ENCODE measurements at regions not wholly inside any gene's neighbourhood (a gene's known extent, or its start where the extent isn't known, plus 50 kb on each side); places are given as distances from the start of the nearest gene placed in this dataset.

- Mint-ChIP-seq H3K27me3 (no peaks in the 10 kb centered on the region), H3K4me1 (no peaks in the 10 kb centered on the region)
Observed at GRCh38 chr5:162391833-162392232, 324.3 kb downstream of the GABRG2 start.

GRCh38 chr5:162392336-162392735 is 324.8 kb downstream of the GABRG2 start:
- H3K27me3 Mint-ChIP-seq: no peaks in the 10 kb centered on the region
- H3K9me3 Mint-ChIP-seq: peaks cover 0 to 13% (median 12%) of the 10 kb centered on the region in 3 donors
- peaks cover 1% of the 10 kb centered on the region for H3K36me3 Mint-ChIP-seq
- H3K4me3 Mint-ChIP-seq: no peak overlapping the region
- H3K27ac Mint-ChIP-seq: no peak overlapping the region
- H3K4me1 Mint-ChIP-seq: no peaks in the 10 kb centered on the region

More at GRCh38 chr5:162391833-162392232, 324.3 kb downstream of the GABRG2 start:
- Mint-ChIP-seq H3K36me3 (peaks cover 1% of the 10 kb centered on the region), H3K9me3 (peaks cover 2 to 15% (median 12%) of the 10 kb centered on the region in 3 donors), H3K4me3 (no peak overlapping the region), H3K27ac (no peak overlapping the region)

- Mint-ChIP-seq H3K4me3 (no peak overlapping the region), H3K9me3 (peaks cover under 1 to 18% (median 13%) of the 10 kb centered on the region in 3 donors), H3K27me3 (no peaks in the 10 kb centered on the region), H3K27ac (no peak overlapping the region), H3K4me1 (no peaks in the 10 kb centered on the region), H3K36me3 (peaks cover 1% of the 10 kb centered on the region)
Observed at GRCh38 chr5:162393534-162393933, 326.0 kb downstream of the GABRG2 start.

GRCh38 chr5:162407614-162408013 is 340.0 kb downstream of the GABRG2 start:
- H3K27me3 Mint-ChIP-seq: no peaks in the 10 kb centered on the region
- H3K36me3 Mint-ChIP-seq: no peaks in the 10 kb centered on the region
- H3K4me3 Mint-ChIP-seq: no peak overlapping the region
- H3K4me1 Mint-ChIP-seq: no peaks in the 10 kb centered on the region
- no peak overlapping the region for H3K27ac Mint-ChIP-seq
- peaks cover 3 to 7% (median 5%) of the 10 kb centered on the region in 3 donors for H3K9me3 Mint-ChIP-seq

- Mint-ChIP-seq H3K36me3 (no peaks in the 10 kb centered on the region), H3K9me3 (peaks cover 3 to 10% (median 5%) of the 10 kb centered on the region in 3 donors), H3K27me3 (no peaks in the 10 kb centered on the region), H3K27ac (no peak overlapping the region), H3K4me1 (no peaks in the 10 kb centered on the region), H3K4me3 (no peak overlapping the region)
Observed at GRCh38 chr5:162410365-162410764, 342.8 kb downstream of the GABRG2 start.

GRCh38 chr5:162429142-162429541 is 361.6 kb downstream of the GABRG2 start:
- Mint-ChIP-seq H3K4me3 (no peak overlapping the region), H3K27me3 (no peaks in the 10 kb centered on the region), H3K9me3 (peaks cover 0 to 3% (median 0%) of the 10 kb centered on the region in 3 donors), H3K27ac (no peak overlapping the region), H3K4me1 (no peaks in the 10 kb centered on the region), H3K36me3 (no peaks in the 10 kb centered on the region)

- H3K9me3 Mint-ChIP-seq: peaks cover 0 to 7% (median 0%) of the 10 kb centered on the region in 3 donors
- H3K4me3 Mint-ChIP-seq: no peak overlapping the region
- H3K27ac Mint-ChIP-seq: no peak overlapping the region
- H3K36me3 Mint-ChIP-seq: no peaks in the 10 kb centered on the region
- H3K27me3 Mint-ChIP-seq: no peaks in the 10 kb centered on the region
- H3K4me1 Mint-ChIP-seq: no peaks in the 10 kb centered on the region
Observed at GRCh38 chr5:162434281-162434680, 366.7 kb downstream of the GABRG2 start.

GRCh38 chr5:162436055-162436454 is 368.5 kb downstream of the GABRG2 start:
- no peaks in the 10 kb centered on the region for H3K27me3 Mint-ChIP-seq
- no peaks in the 10 kb centered on the region for H3K36me3 Mint-ChIP-seq
- no peak overlapping the region for H3K27ac Mint-ChIP-seq
- peaks cover 0 to 11% (median 2%) of the 10 kb centered on the region in 3 donors for H3K9me3 Mint-ChIP-seq
- H3K4me3 Mint-ChIP-seq: no peak overlapping the region
- H3K4me1 Mint-ChIP-seq: no peaks in the 10 kb centered on the region

GRCh38 chr5:162444129-162444762 is 376.7 kb downstream of the GABRG2 start:
- Mint-ChIP-seq H3K4me1 (no peaks in the 10 kb centered on the region), H3K27me3 (no peaks in the 10 kb centered on the region)

GRCh38 chr5:162456086-162456485 is 388.5 kb downstream of the GABRG2 start:
- H3K27me3 Mint-ChIP-seq: no peaks in the 10 kb centered on the region
- H3K4me3 Mint-ChIP-seq: no peak overlapping the region
- peaks cover 8 to 30% (median 9%) of the 10 kb centered on the region in 3 donors for H3K9me3 Mint-ChIP-seq
- H3K36me3 Mint-ChIP-seq: peaks cover 1% of the 10 kb centered on the region
- H3K4me1 Mint-ChIP-seq: no peaks in the 10 kb centered on the region
- no peak overlapping the region for H3K27ac Mint-ChIP-seq

More at GRCh38 chr5:162444129-162444762, 376.7 kb downstream of the GABRG2 start:
- Mint-ChIP-seq H3K9me3 (peaks cover 2 to 4% (median 3%) of the 10 kb centered on the region in 3 donors), H3K36me3 (no peaks in the 10 kb centered on the region), H3K4me3 (no peak overlapping the region), H3K27ac (no peak overlapping the region)

GRCh38 chr5:162466011-162466410 is 398.4 kb downstream of the GABRG2 start:
- H3K9me3 Mint-ChIP-seq: peaks cover 0 to 4% (median 4%) of the 10 kb centered on the region in 3 donors
- no peak overlapping the region for H3K4me3 Mint-ChIP-seq
- H3K36me3 Mint-ChIP-seq: no peaks in the 10 kb centered on the region
- no peak overlapping the region for H3K27ac Mint-ChIP-seq
- H3K4me1 Mint-ChIP-seq: no peaks in the 10 kb centered on the region
- no peaks in the 10 kb centered on the region for H3K27me3 Mint-ChIP-seq

- no peaks in the 10 kb centered on the region for H3K36me3 Mint-ChIP-seq
- no peak overlapping the region for H3K27ac Mint-ChIP-seq
- no peak overlapping the region for H3K4me3 Mint-ChIP-seq
- no peaks in the 10 kb centered on the region for H3K4me1 Mint-ChIP-seq
- H3K9me3 Mint-ChIP-seq: peaks cover 0 to 5% (median 0%) of the 10 kb centered on the region in 3 donors
- no peaks in the 10 kb centered on the region for H3K27me3 Mint-ChIP-seq
Observed at GRCh38 chr5:162473041-162473714, 405.6 kb downstream of the GABRG2 start.

- Mint-ChIP-seq H3K4me3 (no peak overlapping the region), H3K4me1 (no peaks in the 10 kb centered on the region), H3K9me3 (peaks cover 0 to 4% (median 0%) of the 10 kb centered on the region in 3 donors), H3K36me3 (no peaks in the 10 kb centered on the region), H3K27ac (no peak overlapping the region), H3K27me3 (no peaks in the 10 kb centered on the region)
Observed at GRCh38 chr5:162474239-162474638, 406.7 kb downstream of the GABRG2 start.

GRCh38 chr5:162484095-162484494 is 416.5 kb downstream of the GABRG2 start:
- H3K36me3 Mint-ChIP-seq: no peaks in the 10 kb centered on the region
- no peaks in the 10 kb centered on the region for H3K27me3 Mint-ChIP-seq
- no peaks in the 10 kb centered on the region for H3K4me1 Mint-ChIP-seq
- no peak overlapping the region for H3K4me3 Mint-ChIP-seq
- H3K27ac Mint-ChIP-seq: no peak overlapping the region
- peaks cover 6 to 12% (median 9%) of the 10 kb centered on the region in 3 donors for H3K9me3 Mint-ChIP-seq

GRCh38 chr5:162484986-162485385 is 417.4 kb downstream of the GABRG2 start:
- H3K4me1 Mint-ChIP-seq: no peaks in the 10 kb centered on the region
- no peaks in the 10 kb centered on the region for H3K36me3 Mint-ChIP-seq
- H3K27me3 Mint-ChIP-seq: no peaks in the 10 kb centered on the region
- peaks cover 6 to 12% (median 9%) of the 10 kb centered on the region in 3 donors for H3K9me3 Mint-ChIP-seq
- no peak overlapping the region for H3K27ac Mint-ChIP-seq
- H3K4me3 Mint-ChIP-seq: no peak overlapping the region

Measured in IgD-negative memory B cell (primary cell).